ENCODE measurements at regions not wholly inside any gene's neighbourhood (a gene's known extent, or its start where the extent isn't known, plus 50 kb on each side); places are given as distances from the start of the nearest gene placed in this dataset.
"Not testable (repeated sequence)": the region's sequence is repeated elsewhere in the genome, so short reads cannot be mapped to it uniquely, and the experiment has no call there.

DNA sequence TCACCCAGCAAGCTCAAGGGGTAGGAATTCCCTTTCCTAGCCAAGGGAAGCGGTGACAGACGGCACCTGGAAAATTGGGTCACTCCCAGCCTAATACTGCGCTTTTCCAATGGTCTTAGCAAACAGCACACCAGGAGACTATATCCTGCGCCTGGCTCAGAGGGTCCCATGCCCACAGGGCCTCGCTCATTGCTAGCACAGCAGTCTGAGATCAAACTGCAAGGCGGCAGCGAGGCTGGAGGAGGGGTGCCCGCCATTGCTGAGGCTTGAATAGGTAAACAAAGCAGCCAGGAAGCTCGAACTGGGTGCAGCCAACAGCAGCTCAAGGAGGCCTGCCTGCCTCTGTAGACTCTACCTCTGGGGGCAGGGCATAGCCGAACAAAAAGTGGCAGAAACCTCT lies 500.4 kb upstream of the ANO3 start:
- H3K27me3 Mint-ChIP-seq (ENCODE audit: low read depth); DNase-seq; H3K4me3 Mint-ChIP-seq; H3K36me3 Mint-ChIP-seq (ENCODE audit: insufficient read depth); H3K4me1 Mint-ChIP-seq (ENCODE audit: low read depth); ATAC-seq; H3K9me3 Mint-ChIP-seq: not testable (repeated sequence)

- H3K4me3 Mint-ChIP-seq: no peak overlapping the region
- DNase-seq (no peak), ATAC-seq (peak in 1 of 2 donors; percentile 37)
- peaks cover 5% of the 10 kb centered on the region for H3K9me3 Mint-ChIP-seq
- no peaks in the 10 kb centered on the region for H3K36me3 Mint-ChIP-seq (ENCODE audit: insufficient read depth)
- H3K27me3 Mint-ChIP-seq (ENCODE audit: low read depth): no peaks in the 10 kb centered on the region
- H3K4me1 Mint-ChIP-seq (ENCODE audit: low read depth): no peaks in the 10 kb centered on the region
Observed at GRCh38 chr11:25838918-25839625, 492.9 kb upstream of the ANO3 start.

DNA sequence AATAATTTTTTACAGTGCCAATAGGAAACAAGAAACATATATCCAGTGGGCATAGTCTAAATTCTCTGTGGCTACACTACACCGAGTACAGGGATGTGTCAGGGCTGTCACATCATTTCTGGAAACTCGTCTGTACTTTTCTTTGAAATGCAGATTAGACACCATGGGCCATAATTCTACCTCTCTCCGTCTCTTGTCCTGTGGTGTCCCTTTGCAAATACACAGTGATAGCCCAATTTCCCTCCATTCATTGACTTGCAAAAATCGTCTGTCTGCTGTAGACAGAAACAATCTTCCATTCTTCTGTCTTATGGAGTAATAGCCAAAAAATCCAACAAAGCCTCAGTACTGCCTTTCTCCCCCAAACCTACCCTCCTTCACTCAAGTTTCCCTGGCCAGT lies 487.1 kb upstream of the ANO3 start:
- H3K4me3 Mint-ChIP-seq: no peak overlapping the region
- H3K27me3 Mint-ChIP-seq (ENCODE audit: low read depth): no peaks in the 10 kb centered on the region
- no peak for ATAC-seq
- no peaks in the 10 kb centered on the region for H3K36me3 Mint-ChIP-seq (ENCODE audit: insufficient read depth)
- H3K4me1 Mint-ChIP-seq (ENCODE audit: low read depth): no peaks in the 10 kb centered on the region
- DNase-seq: no peak
- peaks cover 27% of the 10 kb centered on the region for H3K9me3 Mint-ChIP-seq

DNA sequence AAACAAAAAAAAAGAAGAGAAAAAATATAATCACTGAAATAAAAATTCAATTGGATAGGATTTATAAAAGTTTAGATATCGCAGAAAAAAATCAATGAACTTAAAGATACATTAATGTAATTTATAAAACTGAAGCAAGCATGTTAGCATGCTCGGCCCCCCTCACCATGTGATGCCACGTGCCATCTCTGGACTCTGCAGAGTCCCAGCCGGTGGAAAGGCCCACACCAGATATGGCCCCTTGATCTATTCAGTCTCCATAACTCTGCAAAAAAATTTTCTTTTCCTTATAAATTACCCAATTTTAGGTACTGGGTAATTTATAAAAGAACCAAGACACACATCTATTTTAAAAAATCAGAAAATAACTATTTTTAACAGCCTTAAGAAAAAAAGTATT lies 476.0 kb upstream of the ANO3 start:
- DNase-seq: no peak
- Mint-ChIP-seq H3K9me3 (peaks cover 4% of the 10 kb centered on the region), H3K27me3 (ENCODE audit: low read depth) (no peaks in the 10 kb centered on the region), H3K4me3 (no peak overlapping the region), H3K36me3 (ENCODE audit: insufficient read depth) (no peaks in the 10 kb centered on the region), H3K4me1 (ENCODE audit: low read depth) (no peaks in the 10 kb centered on the region)
- ATAC-seq: no peak

- H3K27me3 Mint-ChIP-seq (ENCODE audit: low read depth): no peaks in the 10 kb centered on the region
- H3K36me3 Mint-ChIP-seq (ENCODE audit: insufficient read depth): no peaks in the 10 kb centered on the region
- no peak overlapping the region for H3K4me3 Mint-ChIP-seq
- H3K9me3 Mint-ChIP-seq: peaks cover 4% of the 10 kb centered on the region
- H3K4me1 Mint-ChIP-seq (ENCODE audit: low read depth): no peaks in the 10 kb centered on the region
- ATAC-seq (no peak), DNase-seq (no peak)
Observed at GRCh38 chr11:25859776-25860175, 472.2 kb upstream of the ANO3 start.

GRCh38 chr11:25860677-25861450 lies 471.1 kb upstream of the ANO3 start:
- Mint-ChIP-seq H3K36me3 (ENCODE audit: insufficient read depth) (no peaks in the 10 kb centered on the region), H3K4me1 (ENCODE audit: low read depth) (no peaks in the 10 kb centered on the region), H3K27me3 (ENCODE audit: low read depth) (no peaks in the 10 kb centered on the region), H3K4me3 (no peak overlapping the region), H3K9me3 (peaks cover 4% of the 10 kb centered on the region)
- DNase-seq (no peak), ATAC-seq (no peak)

DNA sequence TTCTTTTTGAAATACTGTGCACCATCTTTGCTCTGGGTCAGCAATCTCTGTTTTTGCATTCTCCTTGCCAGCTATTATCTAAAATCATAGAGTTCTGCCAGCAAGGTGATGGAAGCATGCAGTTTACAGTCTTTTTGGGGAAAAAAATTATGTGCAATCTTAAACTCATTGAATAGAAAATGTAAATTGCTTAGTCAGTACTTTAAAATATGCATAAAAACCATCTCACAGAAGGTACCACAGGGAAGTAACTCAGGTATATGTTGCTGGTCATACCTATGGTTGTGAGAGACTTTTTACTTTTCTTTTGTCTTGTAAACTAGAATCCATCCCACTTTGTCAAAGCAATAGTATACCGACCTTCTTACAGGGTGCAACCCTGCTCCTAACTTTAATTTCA lies 469.8 kb upstream of the ANO3 start:
- Mint-ChIP-seq H3K27me3 (ENCODE audit: low read depth) (no peaks in the 10 kb centered on the region), H3K4me1 (ENCODE audit: low read depth) (no peaks in the 10 kb centered on the region), H3K36me3 (ENCODE audit: insufficient read depth) (no peaks in the 10 kb centered on the region), H3K9me3 (no peaks in the 10 kb centered on the region), H3K4me3 (no peak overlapping the region)
- DNase-seq (no peak), ATAC-seq (no peak)

DNA sequence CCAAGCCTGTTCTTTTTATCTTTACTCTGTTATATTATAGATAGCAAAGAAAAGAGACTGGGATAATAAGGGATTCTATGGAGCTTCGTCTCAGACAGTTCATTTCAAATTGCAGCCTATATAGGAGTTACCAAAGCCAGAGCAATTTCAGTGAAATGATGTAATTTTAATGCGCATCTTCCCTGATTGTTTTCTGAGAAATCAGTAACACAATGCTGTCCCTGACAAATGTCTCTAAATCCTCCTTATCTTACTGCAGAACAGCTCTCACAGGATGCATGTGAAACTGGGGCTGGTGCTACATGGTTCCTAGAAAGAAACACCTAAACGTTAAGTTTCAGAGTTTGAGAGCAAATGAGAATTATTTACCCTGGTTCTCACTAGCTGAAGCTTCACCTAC lies 467.9 kb upstream of the ANO3 start:
- DNase-seq: no peak
- H3K4me3 Mint-ChIP-seq: no peak overlapping the region
- H3K36me3 Mint-ChIP-seq (ENCODE audit: insufficient read depth): no peaks in the 10 kb centered on the region
- no peaks in the 10 kb centered on the region for H3K27me3 Mint-ChIP-seq (ENCODE audit: low read depth)
- H3K9me3 Mint-ChIP-seq: no peaks in the 10 kb centered on the region
- no peaks in the 10 kb centered on the region for H3K4me1 Mint-ChIP-seq (ENCODE audit: low read depth)
- ATAC-seq: no peak

DNA sequence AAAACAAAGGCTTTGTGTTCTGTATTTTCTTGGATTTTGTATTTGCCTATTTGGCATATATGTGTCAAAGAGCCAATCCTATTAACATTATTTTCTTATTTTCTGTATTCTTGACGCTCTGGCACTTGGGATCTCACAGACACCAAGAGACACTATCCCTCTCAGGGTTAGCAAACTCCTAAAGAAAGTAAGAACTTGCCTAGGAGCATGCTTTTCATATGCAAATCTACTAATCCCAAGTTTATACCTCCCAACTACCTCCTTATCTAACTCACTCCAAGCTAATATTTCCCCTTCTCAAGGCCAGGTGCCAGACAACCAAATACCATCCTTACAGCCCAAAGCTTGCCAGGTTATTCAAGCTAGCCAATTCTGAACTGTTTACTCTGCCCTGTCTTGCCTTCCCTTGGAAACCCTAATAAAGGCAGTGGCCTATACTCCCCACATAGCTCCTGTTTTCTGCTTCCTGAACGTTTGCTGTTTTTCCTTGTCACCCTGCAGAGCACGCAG lies 455.4 kb upstream of the ANO3 start:
- ATAC-seq (no peak), DNase-seq (no peak)

DNA sequence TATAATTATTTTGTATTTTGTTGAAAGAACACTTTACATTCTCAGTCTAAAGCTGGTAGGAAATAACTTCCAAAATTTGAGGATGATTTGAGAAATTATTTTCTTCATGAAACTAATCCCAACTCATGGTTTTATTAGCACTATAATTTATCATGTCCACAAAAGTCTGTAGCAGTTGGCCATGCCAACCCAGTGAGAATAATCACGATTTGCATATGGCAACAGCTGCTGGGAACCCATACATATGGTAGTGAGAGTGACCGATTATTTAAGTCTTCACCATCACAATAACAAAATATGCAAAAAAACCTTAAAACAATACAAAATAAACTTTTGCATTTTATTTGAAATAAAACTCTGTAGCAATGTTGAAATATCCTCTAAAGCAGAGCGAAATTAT lies 445.9 kb upstream of the ANO3 start:
- Mint-ChIP-seq H3K9me3 (peaks cover 16% of the 10 kb centered on the region), H3K4me1 (ENCODE audit: low read depth) (no peaks in the 10 kb centered on the region), H3K4me3 (no peak overlapping the region), H3K36me3 (ENCODE audit: insufficient read depth) (no peaks in the 10 kb centered on the region), H3K27me3 (ENCODE audit: low read depth) (no peaks in the 10 kb centered on the region)
- ATAC-seq (no peak), DNase-seq (no peak)

More for the DNA sequence above, 455.4 kb upstream of the ANO3 start:
- peaks cover 13% of the 10 kb centered on the region for H3K9me3 Mint-ChIP-seq
- H3K27me3 Mint-ChIP-seq (ENCODE audit: low read depth): no peaks in the 10 kb centered on the region
- no peak overlapping the region for H3K4me3 Mint-ChIP-seq
- H3K4me1 Mint-ChIP-seq (ENCODE audit: low read depth): no peaks in the 10 kb centered on the region
- no peaks in the 10 kb centered on the region for H3K36me3 Mint-ChIP-seq (ENCODE audit: insufficient read depth)

- Mint-ChIP-seq H3K4me1 (ENCODE audit: low read depth) (no peaks in the 10 kb centered on the region), H3K36me3 (ENCODE audit: insufficient read depth) (no peaks in the 10 kb centered on the region), H3K27me3 (ENCODE audit: low read depth) (no peaks in the 10 kb centered on the region)
Observed at GRCh38 chr11:25890626-25891260, 441.2 kb upstream of the ANO3 start.

DNA sequence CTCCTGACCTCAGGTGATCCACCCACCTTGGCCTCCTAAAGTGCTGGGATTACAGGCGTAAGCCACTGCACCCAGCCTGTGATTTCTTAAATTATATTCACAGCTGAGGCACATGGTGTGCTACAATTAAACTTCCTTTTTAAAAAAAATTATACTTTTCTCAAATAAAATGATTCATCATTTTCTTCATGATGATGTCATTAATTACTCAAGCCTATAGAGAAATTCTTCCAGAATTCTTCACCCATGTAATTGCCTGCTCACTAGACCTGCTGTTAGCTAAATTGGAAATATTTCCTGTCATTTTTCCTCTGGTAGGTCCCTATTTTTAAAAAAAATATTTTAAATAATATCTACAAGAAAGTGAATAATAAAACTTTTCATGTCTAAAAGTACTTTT lies 440.0 kb upstream of the ANO3 start:
- no peaks in the 10 kb centered on the region for H3K36me3 Mint-ChIP-seq (ENCODE audit: insufficient read depth)
- no peaks in the 10 kb centered on the region for H3K4me1 Mint-ChIP-seq (ENCODE audit: low read depth)
- ATAC-seq (no peak), DNase-seq (no peak)
- no peaks in the 10 kb centered on the region for H3K27me3 Mint-ChIP-seq (ENCODE audit: low read depth)
- H3K4me3 Mint-ChIP-seq: no peak overlapping the region
- H3K9me3 Mint-ChIP-seq: peaks cover 12% of the 10 kb centered on the region

More at GRCh38 chr11:25890626-25891260, 441.2 kb upstream of the ANO3 start:
- ATAC-seq: no peak
- Mint-ChIP-seq H3K9me3 (peaks cover 12% of the 10 kb centered on the region), H3K4me3 (no peak overlapping the region)
- DNase-seq: no peak

DNA sequence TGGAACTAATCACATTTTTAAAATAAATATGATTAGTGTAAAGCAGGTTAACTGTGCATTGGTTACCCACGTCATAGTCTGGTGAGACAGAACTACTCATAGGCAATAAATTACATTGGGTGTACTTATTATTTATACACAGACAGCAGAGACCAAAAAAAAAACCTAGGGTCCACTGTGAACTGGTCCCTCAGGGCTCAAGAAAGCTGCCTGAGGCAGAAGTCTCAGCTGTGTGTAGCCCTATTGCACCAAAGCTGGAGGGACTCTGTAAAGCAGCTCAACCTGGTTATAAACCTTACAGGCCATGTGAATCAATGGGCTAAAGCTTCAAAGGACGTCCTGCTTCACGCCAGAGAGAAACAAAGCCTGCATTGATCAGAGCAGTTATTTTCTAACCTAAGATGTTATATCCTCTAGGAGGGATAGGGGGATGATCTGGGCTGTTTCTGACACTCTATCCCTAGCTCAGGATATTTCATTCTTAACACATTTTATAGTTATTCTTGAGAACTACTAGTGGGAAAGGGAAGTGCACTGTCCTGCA lies 432.2 kb upstream of the ANO3 start:
- no peak for DNase-seq
- Mint-ChIP-seq H3K36me3 (ENCODE audit: insufficient read depth) (no peaks in the 10 kb centered on the region), H3K27me3 (ENCODE audit: low read depth) (no peaks in the 10 kb centered on the region), H3K4me1 (ENCODE audit: low read depth) (no peaks in the 10 kb centered on the region), H3K4me3 (no peak overlapping the region), H3K9me3 (peaks cover 6% of the 10 kb centered on the region)
- ATAC-seq: no peak

DNA sequence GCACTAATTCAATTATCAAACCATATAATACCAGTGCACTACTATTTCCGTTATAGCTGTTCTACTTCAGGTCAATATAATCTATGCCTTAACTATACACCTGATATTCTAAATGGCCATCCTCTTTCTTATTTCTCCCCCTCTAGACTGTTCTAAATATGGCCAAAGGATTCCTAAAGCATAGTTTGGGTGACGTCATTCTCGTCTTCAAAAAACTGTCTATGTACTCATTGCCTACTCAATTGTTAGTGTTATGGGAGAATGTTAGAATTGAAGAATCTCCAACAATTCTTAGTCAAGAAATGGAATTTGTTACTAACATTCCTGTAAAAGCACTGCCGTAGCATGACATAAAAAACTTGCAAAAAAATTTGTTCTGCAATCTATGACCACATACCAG lies 431.1 kb upstream of the ANO3 start:
- Mint-ChIP-seq H3K27me3 (ENCODE audit: low read depth) (no peaks in the 10 kb centered on the region), H3K4me3 (no peak overlapping the region), H3K9me3 (peaks cover 5% of the 10 kb centered on the region), H3K36me3 (ENCODE audit: insufficient read depth) (no peaks in the 10 kb centered on the region), H3K4me1 (ENCODE audit: low read depth) (no peaks in the 10 kb centered on the region)
- DNase-seq: no peak
- ATAC-seq: no peak
